ENCODE measurements at regions not wholly inside any gene's neighbourhood (a gene's known extent, or its start where the extent isn't known, plus 50 kb on each side); places are given as distances from the start of the nearest gene placed in this dataset.

GRCh38 chr5:60435808-60436207 is 264.2 kb downstream of the DEPDC1B start:
- no peak for TF ChIP-seq CTCF (conservative IDR thresholded peaks at IDR 0.05; ENCODE audit: low read depth, low read length)
- no peak for TF ChIP-seq EZH2 (IDR thresholded peaks at IDR 0.05; ENCODE audit: borderline replicate concordance, low read depth, low read length, poor library complexity, severe bottlenecking)

All from A673 (cell line).